ENCODE measurements at regions not wholly inside any gene's neighbourhood (a gene's known extent, or its start where the extent isn't known, plus 50 kb on each side); places are given as distances from the start of the nearest gene placed in this dataset.

DNA sequence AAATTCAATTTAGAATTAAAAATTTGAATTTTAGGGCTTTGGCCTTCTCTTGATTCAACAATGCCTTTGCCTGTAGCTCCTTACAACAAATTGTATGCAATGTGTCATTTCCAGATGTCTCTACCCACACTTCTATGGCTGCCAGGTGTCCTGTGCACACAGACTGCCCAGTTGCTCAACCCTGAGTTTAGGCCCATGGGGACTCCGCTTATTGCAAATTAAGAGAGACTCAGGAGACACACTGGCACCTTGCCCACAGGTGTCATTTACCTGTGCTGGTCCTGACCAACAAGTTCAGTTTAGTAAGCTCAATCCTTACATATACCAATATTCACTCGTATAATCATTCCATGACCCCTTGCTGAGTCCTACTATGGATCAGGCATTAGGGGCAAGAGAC lies 236.1 kb downstream of the OMA1 start:
- H3K9ac ChIP-seq (ENCODE audit: low read depth, low read length) = no peak overlapping the region
- TF ChIP-seq CTCF (IDR thresholded peaks at IDR 0.05; ENCODE audit: borderline replicate concordance, extremely low read depth, low read length, poor library complexity, severe bottlenecking) (no peak), EZH2 (IDR thresholded peaks at IDR 0.05; ENCODE audit: borderline replicate concordance, low read depth, low read length, severe bottlenecking) (no peak)
- no peaks in the 10 kb centered on the region for H4K20me1 ChIP-seq (ENCODE audit: insufficient read depth, low read length)
- H2AFZ ChIP-seq (ENCODE audit: low read depth, low read length) = no peak overlapping the region
- H3K9me3 ChIP-seq (ENCODE audit: insufficient read depth, low read length, severe bottlenecking) = no peaks in the 10 kb centered on the region
- ATAC-seq (ENCODE audit: insufficient read depth, low read depth) = no peak
- H3K27me3 ChIP-seq (ENCODE audit: insufficient read depth, low read length, poor library complexity) = no peaks in the 10 kb centered on the region
- DNase-seq = no peak
- no peaks in the 10 kb centered on the region for H3K4me1 ChIP-seq (ENCODE audit: insufficient read depth, low read length)
- H3K4me3 ChIP-seq (ENCODE audit: low read depth in 1 of 2, low read length in 2 of 2) = no peak overlapping the region
- H3K79me2 ChIP-seq (ENCODE audit: insufficient read depth, low read length) = no peaks in the 10 kb centered on the region
- H3K4me2 ChIP-seq (ENCODE audit: insufficient read depth, low read length) = no peak overlapping the region
- H3K27ac ChIP-seq (ENCODE audit: low read length) = no peak overlapping the region
- H3K36me3 ChIP-seq (ENCODE audit: insufficient read depth, low read length) = no peaks in the 10 kb centered on the region

DNA sequence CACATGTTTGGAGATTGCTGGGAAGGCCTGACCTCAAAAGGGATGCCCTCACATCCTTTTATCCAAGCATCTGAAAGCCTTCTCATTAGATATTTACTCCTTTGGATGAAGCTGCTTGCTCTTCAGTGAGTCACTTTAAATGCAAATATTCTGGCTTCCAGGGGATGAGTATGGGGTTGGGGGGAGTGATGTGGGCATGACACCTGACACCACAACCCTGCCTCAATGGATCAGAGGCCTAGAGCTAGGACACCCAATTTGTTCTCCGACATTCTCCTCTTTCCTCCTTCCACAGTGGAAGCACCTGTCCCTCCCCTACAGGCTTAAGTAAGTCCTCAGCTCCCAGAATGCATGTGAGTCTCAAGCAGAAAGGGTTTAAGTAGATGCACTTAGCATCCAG lies 238.3 kb downstream of the OMA1 start:
- Histone ChIP-seq H2AFZ (ENCODE audit: low read depth, low read length) (no peak overlapping the region), H3K27ac (ENCODE audit: low read length) (no peak overlapping the region), H3K9me3 (ENCODE audit: insufficient read depth, low read length, severe bottlenecking) (no peaks in the 10 kb centered on the region), H3K36me3 (ENCODE audit: insufficient read depth, low read length) (no peaks in the 10 kb centered on the region), H3K4me3 (ENCODE audit: low read depth in 1 of 2, low read length in 2 of 2) (no peak overlapping the region), H3K79me2 (ENCODE audit: insufficient read depth, low read length) (no peaks in the 10 kb centered on the region), H3K4me1 (ENCODE audit: insufficient read depth, low read length) (no peaks in the 10 kb centered on the region), H4K20me1 (ENCODE audit: insufficient read depth, low read length) (no peaks in the 10 kb centered on the region), H3K9ac (ENCODE audit: low read depth, low read length) (no peak overlapping the region), H3K4me2 (ENCODE audit: insufficient read depth, low read length) (no peak overlapping the region), H3K27me3 (ENCODE audit: insufficient read depth, low read length, poor library complexity) (no peaks in the 10 kb centered on the region)
- TF ChIP-seq EZH2 (IDR thresholded peaks at IDR 0.05; ENCODE audit: borderline replicate concordance, low read depth, low read length, severe bottlenecking) (no peak), CTCF (IDR thresholded peaks at IDR 0.05; ENCODE audit: borderline replicate concordance, extremely low read depth, low read length, poor library complexity, severe bottlenecking) (no peak)
- ATAC-seq (ENCODE audit: insufficient read depth, low read depth) (no peak), DNase-seq (no peak)

GRCh38 chr1:58307431-58307830 lies 239.1 kb downstream of the OMA1 start:
- Histone ChIP-seq H3K9ac (ENCODE audit: low read depth, low read length) (no peak overlapping the region), H3K9me3 (ENCODE audit: insufficient read depth, low read length, severe bottlenecking) (no peaks in the 10 kb centered on the region), H2AFZ (ENCODE audit: low read depth, low read length) (no peak overlapping the region), H4K20me1 (ENCODE audit: insufficient read depth, low read length) (no peaks in the 10 kb centered on the region), H3K27ac (ENCODE audit: low read length) (no peak overlapping the region), H3K27me3 (ENCODE audit: insufficient read depth, low read length, poor library complexity) (no peaks in the 10 kb centered on the region), H3K79me2 (ENCODE audit: insufficient read depth, low read length) (no peaks in the 10 kb centered on the region), H3K4me2 (ENCODE audit: insufficient read depth, low read length) (no peak overlapping the region), H3K4me1 (ENCODE audit: insufficient read depth, low read length) (no peaks in the 10 kb centered on the region), H3K36me3 (ENCODE audit: insufficient read depth, low read length) (no peaks in the 10 kb centered on the region), H3K4me3 (ENCODE audit: low read depth in 1 of 2, low read length in 2 of 2) (no peak overlapping the region)
- DNase-seq = no peak
- no peak for ATAC-seq (ENCODE audit: insufficient read depth, low read depth)
- TF ChIP-seq CTCF (IDR thresholded peaks at IDR 0.05; ENCODE audit: borderline replicate concordance, extremely low read depth, low read length, poor library complexity, severe bottlenecking) = no peak
- no peak for TF ChIP-seq EZH2 (IDR thresholded peaks at IDR 0.05; ENCODE audit: borderline replicate concordance, low read depth, low read length, severe bottlenecking)

GRCh38 chr1:58305622-58306021 lies 240.9 kb downstream of the OMA1 start:
- H3K27ac ChIP-seq (ENCODE audit: low read length) = no peak overlapping the region
- H3K27me3 ChIP-seq (ENCODE audit: insufficient read depth, low read length, poor library complexity) = no peaks in the 10 kb centered on the region
- ATAC-seq (ENCODE audit: insufficient read depth, low read depth) (no peak), DNase-seq (no peak)
- no peaks in the 10 kb centered on the region for H3K9me3 ChIP-seq (ENCODE audit: insufficient read depth, low read length, severe bottlenecking)
- H3K79me2 ChIP-seq (ENCODE audit: insufficient read depth, low read length) = no peaks in the 10 kb centered on the region
- no peak overlapping the region for H3K4me3 ChIP-seq (ENCODE audit: low read depth in 1 of 2, low read length in 2 of 2)
- H3K4me1 ChIP-seq (ENCODE audit: insufficient read depth, low read length) = no peaks in the 10 kb centered on the region
- no peak for TF ChIP-seq CTCF (IDR thresholded peaks at IDR 0.05; ENCODE audit: borderline replicate concordance, extremely low read depth, low read length, poor library complexity, severe bottlenecking)
- TF ChIP-seq EZH2 (IDR thresholded peaks at IDR 0.05; ENCODE audit: borderline replicate concordance, low read depth, low read length, severe bottlenecking) = no peak
- no peak overlapping the region for H3K4me2 ChIP-seq (ENCODE audit: insufficient read depth, low read length)
- H3K36me3 ChIP-seq (ENCODE audit: insufficient read depth, low read length) = no peaks in the 10 kb centered on the region
- no peak overlapping the region for H2AFZ ChIP-seq (ENCODE audit: low read depth, low read length)
- H4K20me1 ChIP-seq (ENCODE audit: insufficient read depth, low read length) = no peaks in the 10 kb centered on the region
- no peak overlapping the region for H3K9ac ChIP-seq (ENCODE audit: low read depth, low read length)

Measured in DND-41 (cell line).